GM19025 (cell line): ENCODE measurements at regions not wholly inside any gene's neighbourhood (a gene's known extent, or its start where the extent isn't known, plus 50 kb on each side); places are given as distances from the start of the nearest gene placed in this dataset.
"Not testable (repeated sequence)": the region's sequence is repeated elsewhere in the genome, so short reads cannot be mapped to it uniquely, and the experiment has no call there.

ENCODE experiments used
- ATAC-seq: cut with Tn5 transposase; IDR thresholded peaks from one replicate; pipeline ENCODE4 v1.9.1; 2021; ENCODE audit warnings: mild to moderate bottlenecking, low read depth, moderate library complexity; ENCODE audit not compliant: unreplicated experiment

GRCh38 chr10:125555267-125555666 is 127.7 kb downstream of the TEX36 start:
- no peak for ATAC-seq

DNA sequence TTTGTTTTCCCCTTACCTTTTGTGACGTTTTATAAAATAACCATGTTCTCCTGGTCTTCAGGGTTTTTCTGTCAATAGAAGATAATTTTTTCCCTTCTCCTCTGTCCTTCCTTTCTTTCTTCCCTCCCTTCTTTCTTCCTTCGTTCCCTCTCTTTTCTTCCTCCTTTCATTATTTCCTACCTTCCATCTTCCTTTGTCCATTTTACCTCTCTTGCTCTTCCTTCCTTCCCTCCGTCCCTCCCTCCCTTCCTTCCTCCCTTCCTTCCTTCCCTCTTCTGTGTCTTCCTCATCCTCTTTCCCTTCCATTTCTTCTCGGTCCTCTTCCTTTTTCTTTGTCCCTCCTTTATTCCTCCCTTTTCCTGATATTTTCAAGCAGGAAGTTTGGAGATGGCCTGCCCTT is 128.2 kb downstream of the TEX36 start:
- no peak for ATAC-seq

GRCh38 chr10:125554016-125554703 is 128.8 kb downstream of the TEX36 start:
- no peak for ATAC-seq

- no peak for ATAC-seq
Measured at GRCh38 chr10:125553091-125553490, 129.9 kb downstream of the TEX36 start.

GRCh38 chr10:125551247-125551646 is 131.7 kb downstream of the TEX36 start:
- no peak for ATAC-seq

DNA sequence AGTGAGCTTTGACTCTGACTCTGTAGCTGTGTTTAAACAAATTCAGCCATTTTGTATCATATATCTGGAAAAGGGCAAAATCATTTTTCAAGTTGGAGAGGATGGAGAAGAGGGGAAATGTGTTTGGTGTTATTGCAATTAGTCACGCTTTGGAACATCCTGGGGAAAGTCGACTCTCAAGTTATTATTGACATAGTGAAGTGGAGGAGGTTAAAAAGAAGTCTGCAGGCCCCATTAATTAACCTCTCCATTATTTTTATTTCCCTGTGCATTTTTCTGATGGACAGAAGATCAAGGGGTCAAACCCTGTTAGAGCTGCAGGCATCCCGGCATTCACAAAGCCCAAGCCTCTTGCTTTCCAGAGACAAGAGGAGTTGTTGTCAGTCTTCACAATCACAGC is 132.6 kb downstream of the TEX36 start:
- no peak for ATAC-seq

DNA sequence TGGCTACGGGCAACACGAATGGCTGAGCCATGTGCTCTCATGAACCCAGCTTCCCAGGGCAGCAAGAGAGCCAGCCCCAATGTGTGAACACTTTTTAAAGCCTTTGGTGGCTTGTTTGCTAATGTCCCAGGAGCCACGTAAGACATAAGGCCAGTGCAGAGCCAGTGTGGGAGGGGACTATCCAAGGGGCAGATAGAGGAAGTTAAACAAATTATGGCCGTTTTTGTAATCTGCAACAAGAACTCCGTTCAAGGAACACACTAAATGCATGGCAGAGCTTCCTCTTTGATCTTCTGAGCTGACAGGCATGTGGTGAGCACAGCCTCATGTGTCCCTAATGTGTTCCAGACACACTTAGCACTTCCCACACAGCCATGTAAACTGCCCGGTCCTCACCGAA is 133.3 kb downstream of the TEX36 start:
- no peak for ATAC-seq

DNA sequence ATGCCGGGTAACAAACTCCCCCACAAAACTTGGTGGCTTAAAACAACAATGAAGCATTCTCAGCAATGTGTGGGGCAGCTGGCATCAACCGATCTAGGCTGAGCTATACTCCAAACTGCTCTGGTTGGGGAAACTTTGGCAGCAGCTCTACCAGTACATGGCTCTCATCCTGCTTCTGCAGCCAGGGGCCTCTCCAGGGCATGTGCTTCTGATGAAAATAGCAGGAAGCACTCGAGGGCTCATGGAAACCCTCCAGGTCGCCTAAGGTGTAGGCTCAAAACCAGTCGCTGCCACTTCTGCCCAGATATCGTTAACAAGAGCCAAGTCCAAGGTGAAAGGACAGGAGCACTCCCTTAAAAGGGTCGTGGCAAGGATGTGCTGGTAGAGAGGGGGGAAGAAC is 134.1 kb downstream of the TEX36 start:
- no peak for ATAC-seq

DNA sequence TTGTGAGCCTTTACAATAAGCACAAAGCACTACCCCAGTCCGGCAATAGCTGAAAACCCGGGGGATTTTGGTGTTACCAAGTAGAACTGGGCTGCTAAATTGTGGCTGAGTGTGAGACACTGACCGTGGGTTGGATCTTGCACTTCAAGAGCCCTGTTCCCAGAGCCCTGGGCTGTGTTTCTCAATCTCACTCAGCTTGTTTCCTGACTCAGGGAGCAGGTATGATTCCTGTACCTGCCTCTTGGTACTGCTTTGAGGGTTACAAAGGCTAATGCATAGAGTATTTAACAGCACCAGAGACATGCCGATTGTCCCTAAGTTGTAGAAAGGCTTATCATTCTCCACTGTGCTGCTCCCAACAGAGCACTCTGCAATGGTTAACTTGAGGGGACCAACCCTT is 134.6 kb downstream of the TEX36 start:
- ATAC-seq = no peak

DNA sequence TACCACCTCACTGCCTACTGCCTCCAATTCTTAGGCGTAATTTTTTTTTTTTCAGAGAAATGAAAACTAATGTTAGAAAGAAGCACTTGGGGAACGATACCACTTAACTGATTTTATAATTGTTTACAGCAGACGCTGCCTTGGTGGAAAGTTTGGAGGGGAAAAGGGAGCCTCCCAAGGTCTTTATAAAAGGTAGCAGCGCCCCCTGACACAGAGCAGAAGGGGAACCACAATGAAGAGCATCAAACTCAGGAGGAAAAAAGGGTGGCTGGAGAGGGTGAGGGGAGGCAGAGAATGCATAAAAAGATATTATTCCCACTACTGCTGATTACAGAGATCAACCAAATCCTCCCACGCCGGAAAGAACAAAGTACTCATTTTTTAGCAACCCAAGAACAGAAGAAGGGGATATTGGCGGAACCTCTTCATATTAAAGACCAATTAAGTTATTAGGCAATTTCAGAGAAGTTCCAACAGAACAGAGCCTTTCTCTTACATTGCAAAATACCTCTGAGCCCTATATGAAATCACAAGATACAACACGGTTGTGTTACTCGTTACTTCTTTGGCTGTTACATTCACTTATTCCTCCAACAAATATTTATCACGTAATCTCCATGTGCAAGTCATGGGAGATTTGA is 135.8 kb downstream of the TEX36 start:
- no peak for ATAC-seq

- no peak for ATAC-seq
Measured at GRCh38 chr10:125543796-125544195, 139.2 kb downstream of the TEX36 start.

DNA sequence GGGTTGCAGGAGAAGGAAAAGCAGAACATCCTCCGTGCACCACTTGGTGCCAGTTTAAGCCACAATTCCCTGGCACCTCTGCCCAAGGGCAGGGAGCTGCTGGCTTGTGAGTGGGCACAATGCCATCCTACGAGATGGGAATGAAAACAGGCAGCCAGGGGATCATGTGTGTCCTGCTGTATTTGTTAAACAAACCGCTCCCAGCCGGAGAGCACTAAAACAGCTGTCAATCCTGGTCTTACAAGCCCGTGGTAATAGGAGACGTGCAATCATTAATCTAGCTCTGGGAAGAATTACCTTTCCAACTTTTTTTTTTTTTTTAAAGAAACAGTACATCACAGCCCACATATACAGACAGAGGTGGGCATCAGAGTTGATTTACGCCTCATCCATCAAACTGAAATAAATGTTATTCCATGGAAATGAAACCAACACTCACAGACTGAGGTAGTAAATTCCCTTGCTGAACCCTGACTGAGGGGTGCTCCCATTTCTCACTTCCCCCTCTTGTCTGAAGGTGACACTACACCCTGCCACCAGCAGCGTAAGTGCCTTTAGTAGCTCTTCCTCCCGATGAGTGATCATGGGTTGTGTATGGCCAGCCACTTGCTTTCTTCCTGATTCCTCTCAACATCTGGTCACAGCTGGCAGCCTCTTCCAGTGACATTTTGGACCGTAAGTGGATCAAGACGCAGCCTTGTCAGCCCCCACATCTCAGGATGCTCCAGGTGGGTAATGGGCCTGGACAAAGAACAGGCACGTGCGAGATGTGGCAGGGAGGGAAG is 143.8 kb downstream of the TEX36 start:
- no peak for ATAC-seq

DNA sequence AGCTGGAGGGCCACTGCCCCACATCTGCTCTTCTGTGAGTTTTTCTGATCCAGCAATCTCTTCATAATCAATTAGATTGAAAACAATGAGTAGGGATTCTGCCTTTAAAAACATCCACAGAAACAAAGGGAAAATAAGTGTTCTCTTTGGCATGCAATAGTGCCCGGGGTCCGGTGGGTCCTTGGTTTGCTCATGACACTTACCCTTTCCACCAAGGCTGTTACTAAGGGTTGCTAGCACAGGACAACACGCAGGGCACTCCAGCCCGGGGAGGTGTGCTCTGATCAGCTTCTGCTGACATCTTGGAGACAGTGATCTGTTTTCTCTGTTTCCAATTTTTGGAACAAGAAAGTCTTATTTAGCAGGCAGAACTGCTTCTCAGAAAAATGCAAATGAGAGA is 146.7 kb downstream of the TEX36 start:
- no peak for ATAC-seq

DNA sequence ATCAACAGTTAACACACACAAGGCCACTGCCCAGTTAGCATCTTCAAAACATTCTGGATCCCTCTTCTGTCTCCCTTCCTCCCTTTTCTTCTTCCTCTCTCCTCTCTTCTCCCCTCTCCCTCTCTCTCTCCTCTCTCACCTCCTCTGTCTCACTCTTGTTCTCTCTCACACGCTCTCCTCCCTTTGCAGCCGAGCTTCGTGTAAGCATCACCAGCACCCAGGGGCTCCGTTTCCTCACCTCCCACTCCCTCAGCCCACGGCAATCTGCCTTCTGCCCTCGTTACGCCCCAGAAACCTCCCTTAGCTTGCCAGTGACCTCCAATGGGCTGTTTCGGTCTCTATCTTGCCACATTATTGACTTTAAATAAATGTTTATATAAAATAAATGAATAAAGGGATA is 147.4 kb downstream of the TEX36 start:
- no peak for ATAC-seq

DNA sequence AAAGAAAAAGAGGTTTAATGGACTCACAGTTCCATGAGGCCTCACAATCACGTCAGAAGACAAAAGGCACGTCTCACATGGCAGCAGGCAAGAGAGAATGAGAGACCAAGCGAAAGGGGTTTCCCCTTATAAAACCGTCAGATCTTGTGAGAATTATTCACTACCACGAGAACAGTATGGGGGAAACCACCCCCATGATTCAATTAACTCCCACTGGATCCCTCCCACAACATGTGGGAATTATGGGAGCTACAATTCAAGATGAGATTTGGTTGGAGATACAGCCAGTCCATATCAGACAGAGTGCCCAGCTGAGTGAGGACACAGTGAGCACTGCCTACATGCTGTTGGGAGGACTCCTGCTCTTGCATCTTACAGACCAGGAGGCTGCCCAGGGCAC is 148.4 kb downstream of the TEX36 start:
- no peak for ATAC-seq

- ATAC-seq = no peak
Measured at GRCh38 chr10:125533866-125534265, 149.1 kb downstream of the TEX36 start.

DNA sequence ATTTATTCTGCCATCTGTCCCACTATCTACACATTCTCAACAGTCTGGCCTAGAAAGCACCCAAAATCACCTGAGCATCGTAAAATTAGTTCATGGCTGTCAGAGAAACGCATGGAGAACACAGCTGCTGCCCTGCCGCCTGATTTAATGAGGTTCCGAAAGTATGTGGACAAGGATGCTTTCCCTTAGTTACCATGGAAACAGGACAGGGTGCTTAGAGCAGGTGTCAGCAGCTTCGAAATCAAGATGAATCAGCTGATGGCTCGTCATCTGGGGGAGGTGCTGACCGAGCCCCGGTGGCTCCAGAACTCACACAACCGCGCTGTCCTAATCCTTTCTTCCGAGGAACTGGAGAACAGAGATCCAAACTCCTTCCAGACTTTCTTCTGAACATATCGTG is 151.5 kb downstream of the TEX36 start:
- ATAC-seq = no peak

DNA sequence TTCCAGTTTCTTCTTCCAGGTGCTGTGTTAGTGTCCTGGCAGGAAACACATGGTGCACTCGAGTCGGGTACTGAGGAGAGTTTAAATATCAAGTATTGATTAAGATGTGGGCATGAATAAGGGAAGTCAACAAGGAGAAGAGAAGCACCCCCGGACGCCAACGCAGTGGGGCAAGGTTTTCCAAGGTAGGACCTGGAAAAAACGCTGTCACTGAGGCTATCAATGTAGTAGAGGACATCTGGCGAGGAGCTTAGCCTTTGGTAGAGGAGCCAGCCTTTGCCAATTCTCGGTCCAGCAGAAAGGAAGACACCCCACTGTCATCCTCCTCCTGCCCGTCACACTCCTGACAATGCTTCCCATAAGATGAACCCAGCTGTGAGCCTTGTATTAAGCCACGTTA is 159.6 kb downstream of the TEX36 start:
- no peak for ATAC-seq

GRCh38 chr10:125521721-125522680 is 161.0 kb downstream of the TEX36 start:
- no peak for ATAC-seq

GRCh38 chr10:125520968-125521367 is 162.0 kb downstream of the TEX36 start:
- no peak for ATAC-seq

DNA sequence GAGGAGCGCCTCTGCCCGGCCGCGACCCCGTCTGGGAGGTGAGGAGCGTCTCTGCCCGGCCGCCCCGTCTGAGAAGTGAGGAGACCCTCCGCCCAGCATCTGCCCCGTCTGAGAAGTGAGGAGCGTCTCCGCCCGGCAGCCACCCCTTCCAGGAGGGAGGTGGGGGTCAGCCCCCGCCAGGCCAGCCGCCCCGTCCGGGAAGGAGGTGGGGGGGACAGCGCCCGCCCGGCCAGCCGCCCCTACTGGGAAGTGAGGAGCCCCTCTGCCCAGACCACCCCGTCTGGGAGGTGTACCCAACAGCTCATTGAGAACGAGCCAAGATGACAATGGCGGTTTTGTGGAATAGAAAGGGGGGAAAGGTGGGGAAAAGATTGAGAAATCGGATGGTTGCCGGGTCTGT is 164.6 kb downstream of the TEX36 start:
- not testable (repeated sequence) for ATAC-seq
